ENCODE measurements at regions not wholly inside any gene's neighbourhood (a gene's known extent, or its start where the extent isn't known, plus 50 kb on each side); places are given as distances from the start of the nearest gene placed in this dataset.

DNA sequence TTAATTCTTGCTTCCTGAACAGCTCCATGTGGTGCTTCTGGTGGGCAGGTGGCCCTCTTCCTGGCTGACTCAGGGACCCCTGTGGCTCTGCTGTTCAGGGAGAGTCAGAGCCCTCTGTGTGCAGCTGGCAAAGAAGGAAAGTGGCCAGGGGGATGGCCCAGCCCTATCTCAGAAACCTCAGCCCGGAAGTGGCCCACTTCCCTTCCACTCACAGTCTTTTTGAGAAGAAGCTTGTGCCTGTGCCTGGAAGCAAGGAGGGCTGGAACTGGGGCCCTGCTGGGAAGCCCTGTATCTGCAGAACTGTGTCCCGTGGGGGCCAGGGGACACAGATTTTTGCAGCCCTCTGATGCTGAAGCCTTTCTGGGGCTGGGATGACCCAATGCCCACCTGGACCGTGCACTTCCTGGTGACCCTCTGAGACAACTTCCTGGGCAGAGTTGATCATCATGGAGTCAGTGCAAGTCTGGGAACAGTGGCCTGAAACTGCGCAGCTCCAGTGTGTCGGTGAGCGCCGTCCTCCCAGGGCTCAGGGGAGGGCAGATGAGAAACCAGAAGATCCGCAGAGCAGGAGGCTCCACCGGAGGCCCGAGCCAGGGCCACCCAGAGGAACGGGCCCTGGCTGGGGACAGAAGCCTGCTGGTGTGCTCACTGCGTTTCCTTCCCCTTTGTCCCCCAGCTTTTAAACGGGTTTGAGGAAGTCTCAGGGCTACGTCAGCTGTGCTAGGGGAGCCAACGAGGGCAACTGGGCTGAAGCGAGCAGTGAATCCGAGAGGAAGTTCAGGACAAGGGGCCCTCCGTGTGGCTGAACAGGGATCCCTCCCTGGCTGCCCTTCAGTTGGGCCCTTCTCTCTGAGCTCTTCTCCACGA lies 217.4 kb upstream of the RTL1 start:
- Histone ChIP-seq H3K27me3 (no peaks in the 10 kb centered on the region), H3K4me3 (peak overlapping the region in 3 of 4 donors; percentile 4 to 27 (median 5)), H3K4me1 (no peaks in the 10 kb centered on the region), H3K36me3 (no peaks in the 10 kb centered on the region), H3K9me3 (no peaks in the 10 kb centered on the region), H3K27ac (peak overlapping the region in 3 of 5 donors; percentile 42 to 74 (median 62))
- DNase-seq = peak; percentile 26 to 53
- 55 to 80% (median 69%) methylated on average over 10 to 19 of the region's 19 CpGs for WGBS, 5 donors
- intact Hi-C loops (cut with DNase I; ENCODE audit: low total_unique reads) = no loop called here
- no peak for TF ChIP-seq POLR2A (IDR thresholded peaks at IDR 0.05)
- TF ChIP-seq POLR2AphosphoS5 (IDR thresholded peaks at IDR 0.05) = peak in 1 of 3 donors; percentile 21
- no peak for TF ChIP-seq EP300 (IDR thresholded peaks at IDR 0.05)

DNA sequence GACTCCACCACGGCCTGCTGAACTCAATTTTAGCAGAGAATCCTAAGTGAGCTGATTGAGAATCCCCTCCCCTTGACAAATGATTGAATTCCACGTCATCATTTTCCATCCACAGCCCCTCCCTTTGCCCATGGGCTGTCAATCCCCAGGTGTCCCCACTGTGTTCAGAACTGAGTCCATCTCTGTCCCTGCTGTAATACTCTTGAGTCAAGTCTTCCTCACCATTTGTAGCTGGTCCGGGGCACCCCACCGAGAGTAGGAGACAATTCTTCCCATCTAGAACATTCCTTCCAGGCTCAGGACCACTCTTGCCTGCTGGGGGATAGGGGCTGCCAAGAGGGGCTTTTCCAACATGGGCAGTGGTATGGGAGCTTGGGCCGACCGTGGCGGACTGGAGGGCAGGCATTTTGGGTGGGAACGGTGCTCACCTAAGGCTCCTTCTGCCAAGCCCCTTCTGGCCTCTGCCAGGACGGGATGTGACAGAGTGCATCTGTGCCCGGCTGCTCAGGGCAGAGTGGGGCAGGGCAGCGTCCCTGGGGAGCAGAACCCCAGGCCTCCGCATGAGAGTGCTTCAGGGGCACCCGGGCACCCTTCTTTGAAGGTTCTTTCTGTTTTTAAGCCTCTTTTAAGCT lies 218.1 kb upstream of the RTL1 start:
- Histone ChIP-seq H3K27me3 (peaks cover 0 to under 1% (median 0%) of the 10 kb centered on the region in 3 donors), H3K27ac (peak overlapping the region in 3 of 5 donors; percentile 42 to 74 (median 62)), H3K9me3 (no peaks in the 10 kb centered on the region), H3K4me3 (no peak overlapping the region), H3K4me1 (no peaks in the 10 kb centered on the region), H3K36me3 (no peaks in the 10 kb centered on the region)
- TF ChIP-seq, protein P1, sequence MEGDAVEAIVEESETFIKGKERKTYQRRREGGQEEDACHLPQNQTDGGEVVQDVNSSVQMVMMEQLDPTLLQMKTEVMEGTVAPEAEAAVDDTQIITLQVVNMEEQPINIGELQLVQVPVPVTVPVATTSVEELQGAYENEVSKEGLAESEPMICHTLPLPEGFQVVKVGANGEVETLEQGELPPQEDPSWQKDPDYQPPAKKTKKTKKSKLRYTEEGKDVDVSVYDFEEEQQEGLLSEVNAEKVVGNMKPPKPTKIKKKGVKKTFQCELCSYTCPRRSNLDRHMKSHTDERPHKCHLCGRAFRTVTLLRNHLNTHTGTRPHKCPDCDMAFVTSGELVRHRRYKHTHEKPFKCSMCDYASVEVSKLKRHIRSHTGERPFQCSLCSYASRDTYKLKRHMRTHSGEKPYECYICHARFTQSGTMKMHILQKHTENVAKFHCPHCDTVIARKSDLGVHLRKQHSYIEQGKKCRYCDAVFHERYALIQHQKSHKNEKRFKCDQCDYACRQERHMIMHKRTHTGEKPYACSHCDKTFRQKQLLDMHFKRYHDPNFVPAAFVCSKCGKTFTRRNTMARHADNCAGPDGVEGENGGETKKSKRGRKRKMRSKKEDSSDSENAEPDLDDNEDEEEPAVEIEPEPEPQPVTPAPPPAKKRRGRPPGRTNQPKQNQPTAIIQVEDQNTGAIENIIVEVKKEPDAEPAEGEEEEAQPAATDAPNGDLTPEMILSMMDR (IDR thresholded peaks at IDR 0.05) = no peak
- TF ChIP-seq EP300 (IDR thresholded peaks at IDR 0.05) = no peak
- TF ChIP-seq POLR2A (IDR thresholded peaks at IDR 0.05) = no peak
- no peak for TF ChIP-seq POLR2AphosphoS5 (IDR thresholded peaks at IDR 0.05)
- 74 to 91% (median 80%) methylated on average over 10 to 13 of the region's 13 CpGs for WGBS, 5 donors
- intact Hi-C loops (cut with DNase I; ENCODE audit: low total_unique reads) = no loop called here
- peak; percentile 1 to 18 for DNase-seq

DNA sequence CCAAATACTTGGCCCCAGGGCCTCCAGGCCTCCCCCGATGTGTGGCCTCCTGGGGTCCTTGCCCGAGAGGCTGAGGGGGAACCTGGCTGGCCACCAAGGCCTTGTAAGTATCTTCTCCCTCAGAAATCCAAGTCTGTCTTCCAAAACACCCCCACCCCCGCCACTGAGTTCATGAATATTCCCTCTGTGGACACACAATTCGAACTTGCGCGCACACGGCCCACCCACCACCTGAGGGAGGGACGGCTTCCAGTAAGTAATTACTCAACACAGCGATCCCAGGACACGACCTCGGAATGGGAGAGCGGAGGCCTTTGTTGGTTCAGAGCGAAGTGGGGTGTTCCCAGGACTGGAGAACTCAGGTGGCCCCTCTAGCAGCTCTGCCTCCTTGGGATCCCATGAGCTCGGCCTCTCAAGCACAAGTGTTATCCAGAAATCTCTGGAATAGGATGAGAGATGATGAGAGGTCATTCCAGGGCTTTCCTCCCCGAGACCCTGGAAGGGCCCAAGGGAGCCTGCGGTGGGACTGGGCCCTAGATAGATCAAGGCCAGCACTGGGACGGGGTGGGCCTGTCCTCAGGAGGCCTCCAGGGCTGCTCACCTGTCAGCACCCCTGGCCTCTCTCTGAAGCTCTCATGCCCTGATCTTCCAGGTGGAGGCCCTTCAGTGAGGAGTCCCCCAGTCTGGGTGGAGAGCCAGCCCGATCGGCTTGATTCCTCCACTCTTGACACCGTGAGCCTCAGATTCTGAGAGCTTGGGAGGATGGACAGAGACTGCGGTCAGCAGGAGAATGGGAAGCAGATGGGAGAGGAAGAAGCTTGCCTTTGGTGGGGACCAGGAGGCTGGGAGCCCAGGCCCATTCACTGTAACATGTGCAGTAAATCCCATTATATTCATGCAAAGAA lies 219.0 kb upstream of the RTL1 start:
- H3K4me3 ChIP-seq = no peak overlapping the region
- H3K9me3 ChIP-seq = no peaks in the 10 kb centered on the region
- H3K27ac ChIP-seq = no peak overlapping the region
- DNase-seq = peak; percentile 10 to 11
- TF ChIP-seq EP300 (IDR thresholded peaks at IDR 0.05) (no peak), POLR2A (IDR thresholded peaks at IDR 0.05) (no peak), POLR2AphosphoS5 (IDR thresholded peaks at IDR 0.05) (no peak)
- TF ChIP-seq, protein P1 (IDR thresholded peaks at IDR 0.05) = no peak
- no peaks in the 10 kb centered on the region for H3K36me3 ChIP-seq
- WGBS, 5 donors = 85 to 88% (median 87%) methylated on average over 19 to 21 of the region's 21 CpGs
- intact Hi-C loops (cut with DNase I; ENCODE audit: low total_unique reads) = no loop called here
- H3K4me1 ChIP-seq = no peaks in the 10 kb centered on the region
- H3K27me3 ChIP-seq = peaks cover 0 to 6% (median 0%) of the 10 kb centered on the region in 3 donors

DNA sequence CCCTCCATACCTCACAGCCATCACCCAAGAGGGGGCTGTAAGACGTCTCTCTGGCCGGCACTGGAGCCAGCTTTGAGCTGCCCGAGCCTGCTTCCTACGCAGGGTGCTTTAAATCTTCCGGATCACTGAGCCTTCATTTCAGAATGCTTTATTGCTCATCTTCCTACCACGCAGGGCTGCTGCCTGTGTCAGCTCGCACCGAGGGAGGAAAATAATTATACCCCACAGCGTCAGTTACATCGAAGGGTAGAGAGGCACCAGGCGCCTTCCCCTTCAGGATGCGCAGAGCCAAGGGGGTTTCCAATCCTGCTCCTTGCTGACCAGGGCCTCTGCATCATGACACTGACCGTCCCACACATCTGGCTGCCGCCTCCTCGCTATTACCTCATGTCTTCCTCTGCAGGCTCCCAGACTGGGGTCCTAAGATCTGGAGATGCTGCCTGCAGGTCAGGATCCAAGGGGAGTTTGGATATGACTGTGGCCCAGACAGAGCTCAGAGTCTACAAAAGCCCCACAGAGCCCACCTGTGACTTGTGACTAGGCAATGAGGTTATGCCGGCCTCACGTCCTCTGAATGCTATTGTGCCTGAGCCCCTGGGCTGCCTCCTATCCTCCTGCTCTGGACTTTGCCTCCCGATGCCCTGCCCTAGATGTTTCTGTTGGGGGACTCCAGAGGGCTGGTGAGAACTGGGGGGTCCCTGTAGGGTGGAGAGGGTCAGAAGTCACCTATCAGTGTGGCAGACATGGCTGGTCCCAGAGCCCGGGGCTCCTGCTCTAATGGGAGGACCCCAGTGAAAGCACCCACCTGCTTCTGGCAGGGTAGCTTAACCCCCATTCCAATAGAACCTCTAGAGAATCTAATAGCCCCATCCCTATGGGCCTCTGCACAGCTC lies 220.3 kb upstream of the RTL1 start:
- peak; percentile 17 to 50 for DNase-seq
- H3K4me3 ChIP-seq = no peak overlapping the region
- no peaks in the 10 kb centered on the region for H3K9me3 ChIP-seq
- TF ChIP-seq EP300 (IDR thresholded peaks at IDR 0.05) = no peak
- TF ChIP-seq, protein P1 (IDR thresholded peaks at IDR 0.05) = no peak
- no peak for TF ChIP-seq POLR2A (IDR thresholded peaks at IDR 0.05)
- TF ChIP-seq POLR2AphosphoS5 (IDR thresholded peaks at IDR 0.05) = no peak
- no peak overlapping the region for H3K27ac ChIP-seq
- H3K4me1 ChIP-seq = no peaks in the 10 kb centered on the region
- H3K36me3 ChIP-seq = no peaks in the 10 kb centered on the region
- intact Hi-C loops (cut with DNase I; ENCODE audit: low total_unique reads) = no loop called here
- 84 to 88% (median 87%) methylated on average over 18 to 19 of the region's 19 CpGs for WGBS, 5 donors
- peaks cover 0 to 20% (median 6%) of the 10 kb centered on the region in 3 donors for H3K27me3 ChIP-seq
